HT1080 (cell line): ENCODE measurements at regions not wholly inside any gene's neighbourhood (a gene's known extent, or its start where the extent isn't known, plus 50 kb on each side); places are given as distances from the start of the nearest gene placed in this dataset.

Experiments
- DNase-seq: peaks from one replicate; pipeline ENCODE4 v3.0.0-alpha.2; 2015; ENCODE audit warnings: low read depth

GRCh38 chr20:11807054-11808048 is 110.3 kb upstream of the BTBD3 start:
- DNase-seq: peak; percentile 70

DNA sequence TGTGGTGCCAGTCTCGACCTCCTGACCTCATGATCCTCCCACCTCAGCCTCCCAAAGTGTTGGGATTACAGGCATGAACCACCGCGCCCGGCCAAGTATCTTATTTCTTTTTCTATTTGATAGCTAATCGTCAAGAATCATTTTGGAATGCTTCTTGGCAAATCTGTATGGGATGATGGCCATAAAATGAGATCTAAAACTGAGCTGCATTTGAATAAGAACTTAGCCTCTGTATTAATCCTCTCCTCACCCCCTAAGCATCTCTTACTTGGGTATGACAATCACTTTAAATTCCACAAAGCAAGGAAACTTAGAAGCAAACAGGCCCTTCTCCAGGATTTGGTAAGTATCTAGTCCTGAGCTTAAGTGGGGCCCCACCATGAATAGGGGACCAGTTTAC is 108.9 kb upstream of the BTBD3 start:
- DNase-seq: no peak

DNA sequence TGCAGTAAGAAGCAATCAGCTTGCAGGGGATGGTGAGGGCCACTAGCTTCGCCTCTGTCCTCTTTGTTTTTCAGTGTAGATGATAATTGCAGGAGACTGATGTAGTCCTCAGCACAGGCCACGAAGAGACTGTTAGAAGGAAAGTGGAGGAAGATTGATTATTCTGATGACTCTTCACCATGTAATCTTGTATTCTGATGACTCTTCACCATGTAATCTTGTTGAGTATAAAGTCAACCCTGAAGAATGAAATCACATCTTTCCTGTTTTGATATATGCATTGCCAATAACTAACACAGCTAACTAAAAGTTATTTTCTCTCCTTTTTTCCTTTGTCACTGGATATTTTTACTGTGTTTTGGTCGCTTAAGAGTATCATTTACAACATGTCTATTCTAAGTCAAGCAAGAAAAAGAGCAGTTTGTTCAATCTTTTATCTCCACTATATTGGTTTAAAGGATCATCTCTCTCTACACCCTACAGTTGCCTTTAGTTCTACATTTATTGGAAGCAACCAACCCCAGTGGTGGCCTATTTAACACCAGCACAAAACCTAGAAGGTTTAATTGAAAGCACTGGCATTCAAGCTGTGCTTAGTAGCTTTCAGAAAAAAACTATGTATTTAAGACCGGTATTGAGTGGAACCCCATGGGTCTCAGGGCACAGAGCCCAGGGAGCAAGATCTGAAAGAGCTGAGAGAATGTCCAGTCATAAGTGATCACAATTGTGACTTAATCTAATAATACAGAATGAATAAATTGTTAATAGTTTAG is 107.2 kb upstream of the BTBD3 start:
- DNase-seq: peak; percentile 61

GRCh38 chr20:11813106-11813890 is 104.4 kb upstream of the BTBD3 start:
- no peak for DNase-seq

DNA sequence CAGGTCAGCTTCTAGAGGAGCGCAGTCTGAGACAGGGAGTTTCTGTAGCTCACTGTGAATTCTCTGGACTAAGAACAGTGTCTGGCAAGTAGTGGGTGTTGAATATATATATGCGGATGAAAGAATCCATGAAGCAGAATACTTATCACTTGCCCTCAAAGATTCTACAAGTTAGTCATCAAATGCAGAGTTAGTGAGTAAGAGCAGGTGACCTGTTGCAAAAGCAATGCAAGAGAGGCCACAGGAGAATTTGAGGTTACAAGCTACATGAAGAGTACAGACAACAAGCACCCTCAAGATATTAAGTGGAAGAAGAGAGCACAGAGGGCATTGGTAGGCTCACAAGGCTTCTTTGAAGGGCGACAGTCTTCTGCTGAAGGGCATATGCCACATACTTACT is 103.4 kb upstream of the BTBD3 start:
- DNase-seq: peak; percentile 79

DNA sequence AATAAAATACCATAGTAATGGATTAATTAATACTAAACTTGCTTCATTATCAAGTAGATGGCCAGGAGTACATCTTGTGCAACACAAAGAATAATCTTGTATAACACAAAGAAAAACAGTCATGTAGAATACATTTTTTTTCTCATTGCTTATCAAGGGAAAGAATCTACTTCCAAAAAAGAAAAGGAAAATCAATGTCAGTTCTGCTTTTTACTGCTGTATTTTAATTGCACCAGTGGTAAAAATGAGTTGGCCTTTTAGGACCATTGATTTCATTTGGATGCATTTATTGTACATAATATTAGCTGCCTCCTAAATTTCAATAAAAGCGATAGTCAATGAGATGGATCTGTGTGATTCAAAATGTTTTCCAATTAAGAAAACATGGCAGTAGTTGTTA is 96.9 kb upstream of the BTBD3 start:
- DNase-seq: no peak

- DNase-seq: no peak
Observed at GRCh38 chr20:11822540-11822794, 95.2 kb upstream of the BTBD3 start.

GRCh38 chr20:11826334-11826733 is 91.4 kb upstream of the BTBD3 start:
- DNase-seq: no peak

- DNase-seq: no peak
Observed at GRCh38 chr20:11832397-11832796, 85.3 kb upstream of the BTBD3 start.

- no peak for DNase-seq
Observed at GRCh38 chr20:11832851-11833250, 84.8 kb upstream of the BTBD3 start.

DNA sequence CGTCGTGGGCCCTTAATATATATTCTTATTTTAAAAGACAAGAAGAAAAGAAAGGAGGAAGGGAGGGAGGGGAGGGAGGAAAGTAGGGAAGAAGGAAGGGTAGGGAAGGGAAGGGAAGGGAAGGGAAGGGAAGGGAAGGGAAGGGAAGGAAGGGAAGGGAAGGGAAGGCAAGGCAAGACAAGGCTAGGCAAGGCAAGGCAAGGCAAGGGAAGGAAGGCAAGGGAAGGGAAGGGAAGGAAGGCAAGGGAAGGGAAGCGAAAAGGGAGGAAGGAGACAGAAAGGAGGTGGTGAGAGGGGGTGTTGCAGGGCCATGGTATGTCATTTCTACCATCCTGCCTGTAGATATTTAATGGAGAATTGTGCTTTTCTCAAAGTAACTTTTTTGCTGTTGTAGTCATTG is 83.9 kb upstream of the BTBD3 start:
- no peak for DNase-seq

DNA sequence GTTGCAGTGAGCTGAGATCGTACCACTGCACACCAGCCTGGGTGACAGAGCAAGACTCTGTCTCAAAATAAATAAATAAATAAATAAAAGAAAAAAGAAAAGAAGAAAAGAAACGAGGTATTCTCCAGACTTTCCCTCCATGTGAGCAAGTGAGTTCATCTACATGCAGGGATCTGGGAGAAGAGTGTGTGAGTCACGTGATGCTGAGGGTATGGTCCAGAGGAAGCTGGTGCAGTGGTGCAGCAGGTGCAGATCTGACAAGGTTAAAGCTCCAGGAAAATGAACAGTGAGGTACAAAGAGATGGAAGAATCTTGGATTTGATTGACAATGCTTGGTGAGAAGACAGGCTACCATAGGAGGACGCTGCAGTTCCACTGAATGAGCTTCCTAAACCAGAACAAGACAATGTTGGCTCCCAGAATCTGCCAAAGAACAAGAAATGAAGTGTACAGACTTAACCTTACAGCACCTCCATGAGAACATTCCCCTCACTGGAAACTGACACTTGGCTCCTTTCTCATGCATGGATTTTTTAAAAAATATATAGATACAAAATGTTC is 79.5 kb upstream of the BTBD3 start:
- no peak for DNase-seq

DNA sequence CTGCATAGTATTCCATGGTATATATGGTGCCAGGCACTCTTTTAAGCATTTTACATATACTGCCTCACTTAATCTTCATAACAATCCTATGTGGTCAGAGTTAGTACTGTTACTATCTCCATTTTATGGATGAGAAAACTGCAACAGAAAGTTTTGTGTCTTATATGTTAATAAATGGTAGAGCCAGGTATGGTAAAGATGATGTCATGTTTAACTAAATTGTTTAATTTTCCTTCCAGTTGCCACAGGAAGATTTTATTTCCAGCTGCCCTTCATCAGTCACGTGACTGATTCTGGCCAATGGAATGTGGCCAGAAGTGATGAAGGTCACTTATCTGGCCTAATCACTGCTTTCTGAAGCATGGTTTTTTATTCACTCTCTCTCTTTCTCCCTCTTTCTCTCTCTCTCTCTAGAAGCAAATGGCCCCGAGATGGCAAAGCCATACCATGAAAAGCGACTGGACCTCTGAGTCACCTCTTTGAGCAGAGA is 75.7 kb upstream of the BTBD3 start:
- DNase-seq: peak; percentile 4

DNA sequence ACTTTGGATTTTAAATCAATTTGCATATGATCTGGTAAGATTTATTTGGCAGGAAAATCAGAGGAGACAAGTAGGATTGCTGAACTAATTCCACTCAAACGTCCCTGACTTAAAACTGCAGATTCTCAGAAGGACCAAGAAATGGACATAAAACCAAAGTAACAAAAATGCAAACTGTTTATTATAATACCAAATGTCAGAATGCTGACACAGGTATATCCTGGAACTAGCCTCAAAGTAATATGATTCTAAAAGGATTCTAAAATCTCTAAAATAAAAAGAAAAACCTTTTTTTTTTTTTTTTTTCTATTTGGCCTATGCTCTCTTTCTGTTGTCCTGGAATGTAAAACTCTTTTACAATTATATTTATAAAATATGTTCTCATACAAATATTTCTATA is 74.4 kb upstream of the BTBD3 start:
- no peak for DNase-seq

GRCh38 chr20:11844691-11845090 is 73.0 kb upstream of the BTBD3 start:
- DNase-seq: no peak

DNA sequence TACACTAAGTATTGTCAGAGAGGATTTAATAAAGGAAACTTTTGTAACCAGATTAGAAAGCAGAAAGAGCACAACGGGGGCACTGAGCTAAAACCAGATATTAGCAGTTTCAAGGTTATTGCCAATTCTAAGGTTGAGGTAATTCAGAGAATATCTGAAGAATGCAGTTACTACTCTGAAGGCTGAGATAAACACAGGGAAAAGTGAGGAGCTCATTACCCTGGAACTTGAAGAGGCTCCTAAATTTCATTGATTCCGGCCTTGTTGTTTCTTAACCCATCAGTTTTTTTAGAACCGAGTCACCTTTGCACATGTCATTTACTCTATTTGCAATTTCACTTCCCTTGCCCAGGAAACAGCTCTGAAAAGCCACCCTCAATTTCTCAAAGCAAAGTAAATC is 72.4 kb upstream of the BTBD3 start:
- DNase-seq: no peak

- DNase-seq: no peak
Observed at GRCh38 chr20:11846131-11846530, 71.6 kb upstream of the BTBD3 start.

DNA sequence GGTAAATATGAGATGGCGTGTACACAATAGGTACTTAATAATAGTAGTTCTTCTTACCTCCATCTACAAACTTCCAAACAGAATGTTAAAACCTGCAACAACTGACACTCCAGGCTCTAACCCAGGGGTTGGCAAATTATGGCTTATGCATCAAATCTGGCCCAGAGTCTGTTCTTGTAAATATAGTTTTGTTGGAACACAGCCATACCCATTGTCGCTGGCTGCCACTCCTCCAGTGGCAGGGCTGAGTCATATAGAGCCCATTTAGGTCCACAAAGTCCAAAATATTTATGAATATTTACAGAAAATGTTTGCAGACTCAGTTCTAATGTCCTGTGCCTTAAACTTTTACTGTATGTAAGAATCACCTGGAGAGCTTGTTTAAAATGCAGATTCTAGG is 69.9 kb upstream of the BTBD3 start:
- DNase-seq: no peak

DNA sequence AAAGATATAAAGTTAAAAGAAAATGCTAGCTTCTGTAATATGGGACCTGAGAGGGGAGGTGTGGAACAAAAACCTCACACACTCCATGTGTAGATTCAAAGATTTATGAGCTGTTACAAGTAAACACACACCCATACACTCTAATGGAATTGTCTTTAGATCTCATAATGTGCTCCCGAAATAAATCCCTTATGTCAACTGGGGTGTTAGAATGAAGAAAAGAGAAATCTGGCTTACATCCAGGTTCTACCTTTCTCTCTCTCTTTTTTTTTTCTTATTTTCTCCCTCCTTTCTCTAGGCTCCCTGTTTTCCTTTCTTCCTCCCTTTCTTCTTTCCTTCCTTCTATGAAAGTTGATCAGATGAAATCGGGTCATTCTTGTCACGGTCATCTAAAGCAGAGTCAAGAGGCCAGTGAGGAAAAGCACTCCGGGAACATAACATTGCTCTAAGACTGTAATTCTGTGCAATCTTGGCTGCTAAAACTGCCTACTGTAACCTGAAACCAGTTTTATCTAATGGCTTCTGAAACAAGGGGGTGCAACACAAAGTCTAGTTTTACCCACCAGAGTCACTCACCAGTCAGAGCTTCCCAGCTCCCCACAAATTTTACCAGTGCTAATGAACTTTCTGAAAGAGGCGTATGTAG is 68.3 kb upstream of the BTBD3 start:
- peak; percentile 4 for DNase-seq

DNA sequence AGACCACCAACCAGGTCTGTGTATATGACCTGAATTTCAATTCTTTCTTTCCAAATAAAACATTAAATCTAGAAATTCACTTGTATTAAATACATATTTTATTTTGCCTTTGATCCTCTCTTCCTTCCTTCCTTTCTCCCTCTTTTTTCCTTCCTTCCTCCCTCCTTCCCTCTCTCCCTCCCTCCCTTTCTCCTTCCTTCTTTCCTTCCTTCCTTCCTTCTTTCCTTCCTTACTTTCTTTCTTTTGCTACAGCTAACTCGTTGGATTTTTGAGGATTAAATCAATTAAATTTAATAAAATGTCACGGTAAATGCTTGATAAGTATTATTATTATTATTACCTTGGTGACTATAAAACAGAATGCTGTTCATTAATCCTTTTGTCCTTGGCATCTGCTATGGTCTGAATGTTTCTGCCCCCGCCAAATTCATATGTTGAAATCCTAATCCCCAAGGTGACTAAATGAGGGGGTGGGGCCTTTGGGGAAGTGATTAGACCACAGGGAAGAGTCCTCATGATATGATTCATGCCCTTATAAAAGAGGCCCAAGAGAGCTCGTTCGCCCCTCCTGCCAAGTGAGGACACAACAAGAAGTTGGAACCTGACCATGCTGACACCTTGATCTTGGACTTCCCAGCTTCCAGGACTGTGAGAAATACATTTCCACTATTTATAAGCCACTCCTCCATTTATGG is 67.6 kb upstream of the BTBD3 start:
- peak; percentile 84 for DNase-seq
